ENCODE measurements at regions not wholly inside any gene's neighbourhood (a gene's known extent, or its start where the extent isn't known, plus 50 kb on each side); places are given as distances from the start of the nearest gene placed in this dataset.

DNA sequence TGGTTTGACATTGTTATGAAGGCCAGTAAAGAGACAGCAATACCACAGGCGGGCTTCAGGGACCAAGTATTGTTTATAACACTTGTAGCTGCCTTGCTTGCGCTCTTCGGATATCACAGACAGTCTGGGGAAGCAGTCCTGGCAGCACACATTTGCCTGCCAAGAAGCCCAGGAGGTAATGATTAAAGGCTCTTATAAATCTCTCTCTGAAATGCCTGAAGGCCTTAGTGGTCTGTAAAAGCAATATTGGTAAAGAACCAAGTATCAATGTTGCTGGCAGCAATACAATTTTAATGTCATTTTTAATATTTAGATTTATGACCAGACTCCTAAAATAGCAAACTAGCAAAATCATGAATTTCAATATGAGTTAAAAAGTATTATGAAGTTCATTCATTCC, 1312.4 kb downstream of the PCDH9 start:
- intact Hi-C loops (cut with DNase I): no loop called here
- DNase-seq (ENCODE audit: missing footprints): no peak
- ATAC-seq: no peak

DNA sequence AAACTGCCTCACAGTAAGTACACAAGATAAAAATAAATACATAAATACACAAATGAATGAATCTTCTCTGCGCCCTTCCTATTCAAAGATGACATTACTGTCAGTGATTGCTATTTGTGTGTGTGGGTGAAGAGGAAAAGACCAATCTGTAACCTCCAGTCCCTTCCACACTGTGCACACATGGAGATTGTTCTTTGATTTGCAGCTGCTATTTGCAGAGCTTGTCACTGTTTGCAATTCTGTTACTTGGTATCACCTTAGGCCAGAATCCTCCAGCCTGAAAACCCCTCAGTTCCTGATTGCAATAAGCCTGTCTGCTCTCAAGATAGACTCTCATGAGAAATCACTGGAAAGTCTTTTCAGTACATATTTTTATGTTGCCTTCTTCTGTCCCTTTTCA, 1314.9 kb downstream of the PCDH9 start:
- ATAC-seq (no peak), DNase-seq (ENCODE audit: missing footprints) (no peak)
- intact Hi-C loops (cut with DNase I): no loop called here

DNA sequence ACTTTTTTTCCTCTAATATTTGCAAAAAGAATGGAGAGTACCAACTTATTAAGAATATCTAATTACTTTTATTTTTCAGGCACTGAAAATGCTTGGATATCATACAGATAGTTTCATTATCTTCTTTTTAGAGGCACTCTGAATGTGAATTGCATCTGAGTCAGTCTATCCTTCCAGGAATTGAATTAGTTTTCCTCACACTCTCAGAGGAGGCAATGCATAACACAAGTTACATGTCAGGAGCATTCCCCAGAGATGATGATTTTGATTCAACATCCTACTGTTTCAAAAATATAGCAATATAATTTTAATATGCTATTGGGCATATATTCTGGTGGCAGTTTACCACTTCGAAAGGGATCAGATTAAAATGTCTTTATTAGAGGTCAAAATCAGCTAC, 1315.4 kb downstream of the PCDH9 start:
- no peak for ATAC-seq
- no peak for DNase-seq (ENCODE audit: missing footprints)
- intact Hi-C loops (cut with DNase I): no loop called here

DNA sequence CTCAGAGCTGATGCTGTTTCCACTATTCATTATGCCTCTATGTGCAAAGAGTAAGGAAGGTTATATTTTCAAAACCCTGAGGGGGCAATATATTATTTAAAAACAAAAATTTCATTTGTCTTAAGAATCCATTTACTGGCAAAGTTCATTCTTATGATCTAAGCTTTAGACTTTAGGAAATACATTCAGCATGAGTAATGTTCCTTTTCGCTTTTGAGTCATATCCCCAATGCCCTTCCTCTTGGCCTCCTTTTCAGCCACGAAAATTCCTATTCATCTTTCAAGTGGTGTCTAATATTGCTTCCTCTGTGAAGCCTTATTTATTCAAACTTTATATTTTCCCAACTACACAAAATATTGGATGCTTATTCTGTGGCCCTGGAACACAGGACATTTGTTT, 1317.0 kb downstream of the PCDH9 start:
- DNase-seq (ENCODE audit: missing footprints) (no peak), ATAC-seq (peak; percentile 60)
- intact Hi-C loops (cut with DNase I): no loop called here

DNA sequence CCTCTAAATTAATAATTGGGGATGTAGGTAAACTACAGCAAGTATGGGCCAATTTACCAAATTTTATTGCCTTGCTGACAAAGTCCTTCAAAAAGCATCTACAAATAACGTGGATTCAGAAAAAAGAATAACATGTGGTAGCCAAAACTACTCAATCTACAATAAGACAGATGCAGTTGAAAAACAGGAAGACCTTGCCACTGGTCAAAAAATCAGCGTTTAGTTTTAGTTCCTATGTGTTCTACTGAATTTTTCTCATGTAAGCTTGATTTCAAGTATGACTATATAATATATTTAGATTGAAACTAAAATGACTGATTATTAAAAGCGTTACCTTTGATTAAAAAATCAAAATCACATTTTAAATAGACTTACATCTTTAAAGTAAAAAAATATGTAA, 1317.6 kb downstream of the PCDH9 start:
- ATAC-seq: no peak
- DNase-seq (ENCODE audit: missing footprints): no peak
- intact Hi-C loops (cut with DNase I): no loop called here

DNA sequence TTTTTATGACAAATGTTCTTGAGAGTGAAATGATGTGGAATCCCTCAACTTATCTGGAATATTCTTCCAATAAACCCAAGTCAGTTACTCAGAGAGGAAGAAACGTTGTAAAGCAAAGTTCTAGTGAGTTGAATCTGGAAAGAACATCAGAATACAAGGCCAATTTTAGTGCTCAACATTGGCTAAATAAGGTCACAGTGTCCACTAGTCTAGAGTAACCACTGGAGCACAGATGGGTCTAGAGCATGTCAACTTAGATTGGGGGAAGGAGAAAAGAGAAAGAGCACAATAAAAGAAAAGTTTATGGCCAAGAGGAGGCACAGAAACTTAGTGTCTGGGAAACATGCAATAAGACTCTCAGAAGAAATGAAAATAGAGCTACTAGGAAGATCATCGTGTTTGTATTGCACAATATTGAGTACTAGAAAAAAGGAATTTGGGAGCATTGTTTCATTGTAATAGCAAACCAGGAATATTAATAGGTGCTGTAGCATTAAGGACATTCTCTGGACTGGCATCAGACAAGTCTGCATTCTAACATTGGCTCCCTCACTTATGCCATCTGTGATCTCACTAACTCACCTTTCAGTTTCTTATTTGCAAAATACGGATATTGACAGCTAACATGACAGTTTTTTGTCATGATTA, 1318.5 kb downstream of the PCDH9 start:
- peak; percentile 42 for ATAC-seq

DNA sequence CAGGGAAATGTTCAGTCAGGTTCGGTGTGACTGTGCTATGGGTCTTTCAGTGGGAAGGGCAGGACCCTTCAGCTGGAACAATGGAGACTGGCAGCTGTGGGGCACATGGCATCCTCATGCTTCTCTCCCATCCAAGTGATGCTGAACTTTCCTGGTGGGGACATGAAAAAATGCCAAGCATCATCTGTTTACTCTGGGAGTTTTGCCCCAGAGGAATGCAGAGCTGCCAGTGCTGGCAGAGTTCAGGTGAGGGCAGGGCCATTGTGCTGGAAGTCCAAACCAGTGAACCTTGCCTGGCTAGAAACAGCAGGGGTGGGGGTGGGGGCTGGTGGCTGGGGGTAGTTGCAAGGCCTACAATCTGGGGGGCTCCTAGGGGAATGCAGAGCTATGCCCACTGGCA, 1320.6 kb downstream of the PCDH9 start:
- intact Hi-C loops (cut with DNase I): no loop called here
- no peak for ATAC-seq
- DNase-seq (ENCODE audit: missing footprints): no peak

More for the DNA sequence above, 1318.5 kb downstream of the PCDH9 start:
- DNase-seq (ENCODE audit: missing footprints): no peak
- intact Hi-C loops (cut with DNase I): no loop called here

DNA sequence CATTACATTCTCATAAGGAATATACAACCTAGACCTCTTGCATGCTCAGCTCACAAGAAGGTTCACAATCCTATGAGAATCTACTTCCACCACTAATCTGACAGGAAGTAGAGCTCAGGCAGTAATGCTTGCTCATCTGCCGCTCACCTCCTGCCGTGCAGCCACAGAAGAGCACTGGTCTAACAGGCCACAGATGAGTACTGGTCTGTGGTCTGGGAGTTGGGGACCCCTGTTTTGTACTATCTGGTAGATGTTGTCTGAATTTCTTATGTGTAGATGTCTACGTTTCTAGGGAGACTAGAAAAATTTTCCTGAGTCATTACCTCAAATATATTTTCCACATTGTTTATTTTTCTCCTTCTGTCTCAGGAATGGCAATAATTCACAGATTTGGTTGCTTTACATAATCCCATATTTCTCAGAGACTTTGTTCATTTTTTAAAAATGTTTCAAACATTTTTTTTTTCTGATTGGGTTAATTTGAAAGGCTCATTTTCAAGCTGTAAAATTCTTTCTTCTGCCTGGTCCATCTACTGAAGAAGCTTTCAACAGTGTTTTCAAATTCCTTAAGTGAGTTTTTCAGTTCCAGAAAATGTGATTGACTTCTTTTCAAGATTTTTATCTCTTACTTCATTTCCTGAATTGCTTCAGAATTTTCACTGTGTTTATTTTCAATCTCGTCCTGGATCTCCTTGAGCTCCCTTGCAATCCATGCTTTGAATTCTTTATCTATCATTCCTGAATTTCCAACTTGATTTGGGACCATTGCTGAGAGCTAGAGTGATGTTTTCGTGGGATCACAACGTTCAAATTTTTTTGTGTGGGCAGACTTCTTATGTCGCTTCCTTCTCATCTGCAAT, 1322.2 kb downstream of the PCDH9 start:
- intact Hi-C loops (cut with DNase I): no loop called here
- no peak for ATAC-seq

DNA sequence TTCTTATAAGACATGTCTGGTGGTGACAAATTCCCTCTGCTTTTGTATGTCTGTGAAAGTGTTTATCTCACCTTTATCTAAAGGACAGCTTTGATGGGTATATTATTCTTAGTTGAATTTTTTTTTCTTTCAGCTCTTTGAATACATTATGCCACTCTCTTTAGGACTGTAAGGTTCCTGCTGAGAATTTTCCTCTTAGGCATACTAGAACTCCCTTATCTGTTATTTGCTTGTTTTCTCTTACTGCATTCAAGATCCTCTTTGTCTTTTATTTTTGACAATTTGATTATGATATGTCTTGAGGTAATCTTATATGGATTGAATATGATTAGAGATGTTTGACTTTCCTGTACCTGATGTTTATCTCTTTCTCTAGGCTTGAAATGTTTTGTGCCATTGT, 1328.4 kb downstream of the PCDH9 start:
- intact Hi-C loops (cut with DNase I): no loop called here
- ATAC-seq (no peak), DNase-seq (ENCODE audit: missing footprints) (no peak)

More for the DNA sequence above, 1322.2 kb downstream of the PCDH9 start:
- DNase-seq (ENCODE audit: missing footprints): no peak

DNA sequence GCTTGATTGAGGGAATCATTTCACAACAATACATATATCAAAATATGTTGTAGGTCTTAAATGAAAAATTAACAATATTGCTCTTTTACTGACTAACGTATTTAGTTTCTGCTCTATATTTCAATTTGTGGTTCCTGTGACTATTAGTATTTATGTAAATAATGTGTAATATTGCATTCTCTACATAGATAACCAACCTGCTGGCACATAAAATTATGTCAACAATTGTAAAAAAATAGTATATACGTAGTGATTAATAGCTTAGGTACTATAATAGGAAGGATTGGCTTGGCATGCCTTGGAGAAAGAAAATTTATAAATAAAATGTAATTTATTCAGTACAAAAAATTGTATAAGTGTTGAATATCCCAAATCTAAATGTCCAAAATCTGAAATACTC, 1336.1 kb downstream of the PCDH9 start:
- ATAC-seq (no peak), DNase-seq (ENCODE audit: missing footprints) (no peak)
- intact Hi-C loops (cut with DNase I): no loop called here

DNA sequence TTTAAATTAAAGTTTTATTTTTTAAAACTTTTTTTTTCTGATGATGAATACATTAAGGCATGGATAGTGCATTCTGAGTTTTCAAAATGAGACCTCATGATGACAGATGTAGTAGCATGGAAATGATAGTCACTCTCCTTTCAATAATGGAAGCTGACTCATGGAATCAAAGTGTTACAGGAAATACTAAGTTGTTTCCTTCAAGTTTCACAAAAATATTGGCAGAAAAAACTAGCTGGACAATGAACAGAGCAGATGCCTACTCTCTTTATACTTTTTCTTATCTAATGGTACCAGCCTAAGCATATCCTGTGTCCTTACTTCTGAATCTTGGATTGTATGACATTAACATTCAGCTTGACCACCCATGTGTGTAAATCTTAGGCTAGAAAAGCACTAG, 1337.3 kb downstream of the PCDH9 start:
- intact Hi-C loops (cut with DNase I): no loop called here
- no peak for DNase-seq (ENCODE audit: missing footprints)
- ATAC-seq: no peak

DNA sequence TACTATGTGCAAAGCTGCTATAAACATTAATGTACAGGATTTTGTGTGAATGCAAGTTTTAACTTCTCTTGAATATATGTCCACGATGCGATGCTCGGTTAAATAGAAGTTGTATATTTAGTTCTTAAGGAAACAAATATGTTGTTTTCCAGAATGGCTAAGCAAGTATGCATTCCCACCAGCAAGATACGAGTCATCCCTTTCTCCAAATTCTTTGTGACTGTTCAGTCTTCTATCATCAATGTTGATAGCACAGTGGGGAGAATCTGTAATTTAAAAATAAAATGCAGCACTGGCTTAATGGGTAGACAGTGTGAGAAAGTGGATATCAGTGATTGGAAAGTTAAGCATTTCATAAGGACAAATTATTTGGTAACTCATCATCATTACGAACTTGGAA, 1340.8 kb downstream of the PCDH9 start:
- DNase-seq (ENCODE audit: missing footprints) (no peak), ATAC-seq (no peak)
- intact Hi-C loops (cut with DNase I): no loop called here

DNA sequence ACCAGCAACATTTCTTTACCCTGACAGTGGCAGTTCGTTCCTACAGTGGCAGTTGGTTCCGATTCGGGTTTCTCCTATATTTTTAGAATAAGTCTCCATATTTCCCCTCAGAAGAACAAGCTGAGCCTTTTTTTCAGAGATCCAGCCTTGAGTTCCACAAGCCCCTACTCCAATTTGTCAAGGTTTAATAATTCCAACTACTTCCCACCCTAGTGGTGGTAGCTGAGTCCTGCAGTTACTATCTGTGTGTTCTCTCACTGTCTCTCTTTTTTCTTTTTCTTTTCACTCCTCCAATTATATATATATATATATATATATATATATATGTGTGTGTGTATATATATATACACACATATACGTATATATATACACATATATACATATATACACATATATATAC, 1347.3 kb downstream of the PCDH9 start:
- no peak for DNase-seq (ENCODE audit: missing footprints)
- ATAC-seq: no peak
- intact Hi-C loops (cut with DNase I): no loop called here

DNA sequence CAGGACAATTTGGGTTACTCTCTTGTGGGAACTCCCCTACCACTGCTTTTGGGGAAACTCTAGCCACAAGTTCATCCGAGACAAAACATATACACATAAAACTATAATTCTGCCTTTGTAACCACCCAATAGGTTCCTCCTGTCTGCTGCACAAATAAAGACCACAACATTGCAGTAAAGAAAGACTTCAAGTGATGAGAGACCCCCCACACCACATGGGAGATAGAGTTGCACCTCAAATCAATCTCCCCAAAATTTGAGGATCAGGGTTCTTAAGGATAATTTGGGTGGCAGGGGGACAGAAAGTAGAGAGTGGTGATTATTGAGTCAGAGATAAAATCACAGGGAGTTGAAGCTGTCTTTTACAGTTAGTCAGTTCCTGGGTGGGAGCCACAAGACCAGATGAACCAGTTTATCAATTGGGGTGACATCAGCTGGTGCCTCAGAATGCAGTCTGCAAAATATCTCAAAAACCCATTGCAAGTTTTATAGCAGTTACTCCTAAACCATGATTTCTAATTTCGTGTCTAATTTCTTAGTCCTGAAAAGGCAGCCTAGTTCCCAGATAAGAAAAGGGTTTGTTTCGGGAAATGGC, 1348.5 kb downstream of the PCDH9 start:
- intact Hi-C loops (cut with DNase I): no loop called here
- ATAC-seq: no peak

DNA sequence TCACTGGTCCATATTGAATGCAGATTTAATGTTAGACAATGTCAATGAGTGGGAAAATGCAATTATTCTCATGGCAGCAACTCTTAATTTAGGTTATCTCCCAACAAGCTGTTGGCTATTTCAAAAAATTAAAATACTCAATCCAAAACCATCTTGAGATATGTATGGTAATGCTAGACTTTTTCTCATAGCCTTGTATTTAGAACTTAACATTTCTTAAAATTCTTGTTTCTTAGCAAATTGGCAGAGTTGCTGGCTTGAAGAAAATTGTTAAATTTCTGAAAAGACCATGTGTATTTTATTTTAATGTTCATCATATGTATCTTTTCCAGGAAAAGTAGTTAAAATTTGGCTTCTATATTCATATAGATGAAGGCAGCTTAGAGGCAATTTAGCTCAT, 1355.1 kb downstream of the PCDH9 start:
- DNase-seq (ENCODE audit: missing footprints): no peak
- ATAC-seq: no peak
- intact Hi-C loops (cut with DNase I): no loop called here

More for the DNA sequence above, 1348.5 kb downstream of the PCDH9 start:
- no peak for DNase-seq (ENCODE audit: missing footprints)

DNA sequence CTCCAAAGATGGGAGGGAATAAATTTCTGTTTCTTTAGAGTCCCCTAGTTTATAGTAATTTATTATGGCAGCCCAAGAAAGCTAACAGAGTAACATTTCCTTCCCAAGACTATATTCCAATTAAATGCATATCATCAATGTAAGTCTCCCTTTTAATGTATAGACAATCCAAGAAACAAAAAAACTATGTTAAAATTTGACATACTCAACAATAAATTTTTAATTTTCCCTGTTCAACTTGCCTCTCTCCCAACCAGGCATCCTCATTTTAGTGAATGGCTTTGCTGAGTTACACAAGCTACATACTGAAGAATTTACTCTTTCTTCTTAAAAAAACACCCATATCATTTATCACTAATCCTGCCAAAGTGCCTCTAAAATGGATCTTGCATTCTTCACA, 1357.7 kb downstream of the PCDH9 start:
- intact Hi-C loops (cut with DNase I): no loop called here
- DNase-seq (ENCODE audit: missing footprints): no peak
- no peak for ATAC-seq

DNA sequence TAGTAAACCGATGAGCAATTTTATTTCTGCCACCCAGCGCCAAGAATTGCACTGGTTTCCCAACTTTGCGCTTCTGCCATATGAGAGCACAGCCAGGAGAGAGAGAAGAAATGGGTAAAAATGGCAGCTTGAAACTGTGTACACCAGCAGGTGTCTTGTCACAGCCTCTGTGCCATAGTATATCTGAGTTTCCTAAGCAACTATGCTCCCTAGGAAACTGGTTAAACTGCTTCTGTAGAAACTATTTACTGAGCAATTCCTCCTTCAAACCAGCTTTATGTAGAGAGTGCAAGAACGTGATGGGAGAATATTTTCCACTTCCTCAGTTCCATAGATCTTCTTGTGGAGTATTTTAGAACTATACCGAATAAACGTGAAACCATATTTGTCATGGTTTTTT, 1361.3 kb downstream of the PCDH9 start:
- DNase-seq (ENCODE audit: missing footprints) (no peak), ATAC-seq (no peak)
- intact Hi-C loops (cut with DNase I): no loop called here

DNA sequence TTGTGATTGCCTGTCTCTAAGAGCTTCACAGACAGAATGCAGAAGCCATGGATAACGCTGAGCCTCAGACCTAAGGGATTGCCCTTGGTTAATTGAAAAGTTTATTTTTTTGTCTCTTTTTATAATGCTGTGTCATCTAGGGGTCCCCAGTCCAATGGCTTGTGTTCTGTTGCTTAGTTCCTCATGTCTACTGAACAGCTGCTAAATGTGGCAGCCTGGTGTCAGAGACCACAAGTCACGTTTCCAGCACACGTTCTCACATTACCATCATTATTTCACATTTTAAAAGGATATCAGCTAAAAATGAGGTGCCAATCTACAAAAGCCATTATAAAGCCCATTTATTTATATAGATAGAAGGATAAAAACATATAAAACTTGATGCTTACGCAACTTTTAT, 1362.0 kb downstream of the PCDH9 start:
- ATAC-seq (no peak), DNase-seq (ENCODE audit: missing footprints) (no peak)
- intact Hi-C loops (cut with DNase I): no loop called here

DNA sequence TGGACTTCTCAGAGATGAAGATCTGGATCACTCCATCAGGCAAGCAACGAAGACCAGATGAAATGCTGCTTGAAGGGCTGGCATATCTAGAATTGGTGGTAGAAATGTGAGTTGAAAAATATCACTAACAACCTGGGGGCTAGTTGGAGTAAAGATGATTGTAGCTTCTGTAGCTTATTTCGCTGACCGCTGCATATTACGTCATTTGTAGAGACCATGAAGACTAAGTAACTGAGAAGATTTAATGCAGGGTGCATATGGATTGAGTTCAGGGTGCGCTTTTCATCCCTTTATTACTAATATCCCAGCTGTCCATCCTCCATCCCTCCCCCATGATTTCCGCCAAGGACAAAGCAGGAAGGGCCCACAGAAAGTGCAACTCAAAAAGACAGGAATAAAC, 1364.0 kb downstream of the PCDH9 start:
- DNase-seq (ENCODE audit: missing footprints): no peak
- intact Hi-C loops (cut with DNase I): no loop called here
- ATAC-seq: no peak

DNA sequence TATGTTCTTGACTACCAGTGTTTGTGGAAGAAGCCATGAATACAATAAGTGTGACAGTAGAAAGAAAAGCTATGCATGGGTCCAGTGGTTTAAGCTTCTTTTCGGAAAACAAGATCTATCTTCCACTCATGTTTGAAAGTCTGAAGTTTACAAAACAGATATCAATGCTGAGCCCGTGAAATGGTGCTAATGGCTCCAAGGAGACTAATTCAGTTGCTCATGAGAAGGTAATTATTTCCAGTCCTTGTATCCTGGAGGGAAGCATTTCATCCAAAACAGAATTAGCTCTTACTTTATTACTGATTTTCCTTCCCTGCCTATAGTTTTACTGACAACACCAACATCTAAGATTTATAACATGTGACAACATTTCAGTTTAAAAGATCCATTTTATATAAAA, 1364.9 kb downstream of the PCDH9 start:
- no peak for ATAC-seq
- no peak for DNase-seq (ENCODE audit: missing footprints)
- intact Hi-C loops (cut with DNase I): no loop called here

Data from Right ventricle myocardium inferior (tissue), 1 donor.